ENCODE measurements at regions not wholly inside any gene's neighbourhood (a gene's known extent, or its start where the extent isn't known, plus 50 kb on each side); places are given as distances from the start of the nearest gene placed in this dataset.

- no peak for TF ChIP-seq CTCF (IDR thresholded peaks at IDR 0.05; ENCODE audit: borderline replicate concordance, extremely low read depth, low read length, poor library complexity, severe bottlenecking)
- TF ChIP-seq EZH2 (IDR thresholded peaks at IDR 0.05; ENCODE audit: borderline replicate concordance, low read depth, low read length, severe bottlenecking), result no peak
These were observed 396.9 kb downstream of the AGTPBP1 start for GRCh38 chr9:85344901-85345300.

Data from DND-41 (cell line).